ENCODE measurements at regions not wholly inside any gene's neighbourhood (a gene's known extent, or its start where the extent isn't known, plus 50 kb on each side); places are given as distances from the start of the nearest gene placed in this dataset.

DNA sequence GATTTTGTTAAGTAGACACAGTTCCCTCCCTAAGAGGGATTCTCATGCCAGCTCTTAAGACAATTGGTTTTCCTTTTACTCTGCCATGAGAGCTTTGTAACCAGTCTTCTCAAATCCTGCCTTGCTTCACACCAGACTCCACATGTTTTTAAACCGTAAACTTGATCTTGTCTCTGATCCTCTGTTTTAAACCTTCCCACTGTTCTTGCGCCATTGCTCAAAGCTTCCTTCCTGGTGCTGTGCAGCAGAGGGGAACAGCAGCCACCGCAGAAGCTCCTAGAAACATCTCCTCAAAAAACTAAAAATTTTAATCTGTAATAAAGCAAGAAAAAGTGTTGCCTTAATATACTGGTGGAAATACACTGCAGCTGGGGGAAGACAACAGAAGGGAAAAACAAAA, 154.5 kb upstream of the SATB1 start:
- Histone ChIP-seq H4K8ac (ENCODE audit: low read depth, low read length) (no peak overlapping the region), H3K18ac (ENCODE audit: low read length) (no peak overlapping the region), H3K9me3 (replicated peaks in 1 of 2; ENCODE audit: control insufficient read depth in 2 of 2, insufficient read depth in 1 of 2, low read depth in 1 of 2, low read length in 2 of 2) (no peaks in the 10 kb centered on the region), H3K4me1 (ENCODE audit: control insufficient read depth in 2 of 2, insufficient read depth in 1 of 2, low read depth in 1 of 2, low read length in 2 of 2) (no peaks in the 10 kb centered on the region), H3K27ac (replicated peaks; ENCODE audit: low read length) (no peak overlapping the region), H2BK12ac (ENCODE audit: low read length) (no peak overlapping the region), H3K9ac (ENCODE audit: low read depth, low read length, poor library complexity) (no peak overlapping the region), H2AK5ac (ENCODE audit: low read depth, low read length) (no peak overlapping the region), H2BK120ac (ENCODE audit: low read depth, low read length) (no peak overlapping the region), H4K91ac (ENCODE audit: low read depth, low read length, poor library complexity) (no peak overlapping the region), H3K79me1 (ENCODE audit: low read depth, low read length) (no peaks in the 10 kb centered on the region), H3K4ac (ENCODE audit: low read length) (no peak overlapping the region), H2AFZ (ENCODE audit: low read length) (no peak overlapping the region), H3K4me2 (ENCODE audit: insufficient read depth, low read length, poor library complexity, severe bottlenecking) (no peak overlapping the region), H3K14ac (ENCODE audit: low read length) (no peak overlapping the region), H2BK5ac (ENCODE audit: low read length) (no peak overlapping the region), H3K36me3 (replicated peaks in 1 of 2; ENCODE audit: control insufficient read depth in 2 of 2, insufficient read depth in 2 of 2, low read length in 2 of 2) (no peaks in the 10 kb centered on the region), H3K23ac (ENCODE audit: low read depth, low read length, poor library complexity) (no peak overlapping the region), H2BK15ac (ENCODE audit: low read length) (no peak overlapping the region), H3K4me3 (ENCODE audit: low read length in 2 of 2) (no peak overlapping the region), H3K27me3 (ENCODE audit: control insufficient read depth in 3 of 3, insufficient read depth in 3 of 3, low read depth in 1 of 3, low read length in 3 of 3) (no peaks in the 10 kb centered on the region)
- no CpG with 5 or more reads among the region's 3 CpGs for WGBS, 2 donors (ENCODE audit: extremely low coverage in 2 of 2, insufficient read length in 2 of 2, insufficient replicate concordance in 1 of 2)
- no peak for DNase-seq (ENCODE audit: low spot score)

DNA sequence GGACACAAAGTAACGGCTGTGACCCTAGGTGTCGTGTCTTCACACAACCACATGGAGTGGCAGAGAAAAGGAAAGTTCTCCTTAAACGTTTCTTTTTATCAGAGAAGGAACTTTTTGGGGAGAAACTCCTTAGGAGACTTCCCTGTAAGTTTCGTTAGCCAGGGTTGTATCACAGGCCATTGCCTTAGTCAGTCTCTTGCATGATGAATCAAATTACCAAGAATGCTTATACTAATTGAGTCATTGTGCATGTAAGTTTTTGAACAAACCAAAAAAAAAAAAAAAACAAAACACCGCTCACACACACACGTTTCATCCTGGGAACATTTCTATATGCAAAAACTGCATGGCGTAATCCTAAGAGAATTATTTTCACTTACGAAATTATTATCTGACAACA, 150.4 kb upstream of the SATB1 start:
- Histone ChIP-seq H2BK120ac (ENCODE audit: low read depth, low read length) (no peak overlapping the region), H3K36me3 (replicated peaks in 1 of 2; ENCODE audit: control insufficient read depth in 2 of 2, insufficient read depth in 2 of 2, low read length in 2 of 2) (no peaks in the 10 kb centered on the region), H3K14ac (ENCODE audit: low read length) (no peak overlapping the region), H4K8ac (ENCODE audit: low read depth, low read length) (no peak overlapping the region), H3K27ac (replicated peaks; ENCODE audit: low read length) (no peak overlapping the region), H3K4me2 (ENCODE audit: insufficient read depth, low read length, poor library complexity, severe bottlenecking) (no peak overlapping the region), H3K79me1 (ENCODE audit: low read depth, low read length) (no peaks in the 10 kb centered on the region), H2AFZ (ENCODE audit: low read length) (no peak overlapping the region), H2BK15ac (ENCODE audit: low read length) (no peak overlapping the region), H4K91ac (ENCODE audit: low read depth, low read length, poor library complexity) (no peak overlapping the region), H2BK5ac (ENCODE audit: low read length) (no peak overlapping the region), H2AK5ac (ENCODE audit: low read depth, low read length) (no peak overlapping the region), H3K4me1 (ENCODE audit: control insufficient read depth in 2 of 2, insufficient read depth in 1 of 2, low read depth in 1 of 2, low read length in 2 of 2) (no peaks in the 10 kb centered on the region), H2BK12ac (ENCODE audit: low read length) (no peak overlapping the region), H3K9me3 (replicated peaks in 1 of 2; ENCODE audit: control insufficient read depth in 2 of 2, insufficient read depth in 1 of 2, low read depth in 1 of 2, low read length in 2 of 2) (no peaks in the 10 kb centered on the region), H3K18ac (ENCODE audit: low read length) (no peak overlapping the region), H3K27me3 (ENCODE audit: control insufficient read depth in 3 of 3, insufficient read depth in 3 of 3, low read depth in 1 of 3, low read length in 3 of 3) (no peaks in the 10 kb centered on the region), H3K9ac (ENCODE audit: low read depth, low read length, poor library complexity) (no peak overlapping the region), H3K4ac (ENCODE audit: low read length) (no peak overlapping the region), H3K4me3 (ENCODE audit: low read length in 2 of 2) (no peak overlapping the region), H3K23ac (ENCODE audit: low read depth, low read length, poor library complexity) (no peak overlapping the region)
- no peak for DNase-seq (ENCODE audit: low spot score)
- WGBS, 2 donors (ENCODE audit: extremely low coverage in 2 of 2, insufficient read length in 2 of 2, insufficient replicate concordance in 1 of 2): no CpG with 5 or more reads among the region's 8 CpGs

DNA sequence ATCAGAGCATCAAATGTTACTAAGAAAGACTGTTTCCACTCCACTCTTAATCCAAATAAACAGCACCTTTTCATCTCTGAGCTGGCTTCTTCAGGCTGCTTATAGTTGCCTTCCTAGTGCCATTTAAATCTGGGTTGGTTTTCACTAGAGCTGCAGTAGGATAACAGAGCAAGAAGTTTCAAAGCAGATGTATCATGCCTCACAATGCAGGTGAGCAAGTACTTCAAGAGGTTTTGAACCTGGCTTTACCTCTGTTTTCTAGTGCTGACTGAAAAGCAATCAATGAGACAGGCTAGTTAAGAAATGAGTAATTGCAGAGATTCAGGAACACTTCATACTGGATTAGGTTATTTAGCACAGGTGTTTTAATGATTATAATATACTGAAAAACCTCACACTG, 147.7 kb upstream of the SATB1 start:
- Histone ChIP-seq H2BK120ac (ENCODE audit: low read depth, low read length) (no peak overlapping the region), H3K4ac (ENCODE audit: low read length) (no peak overlapping the region), H2AK5ac (ENCODE audit: low read depth, low read length) (no peak overlapping the region), H3K9ac (ENCODE audit: low read depth, low read length, poor library complexity) (no peak overlapping the region), H3K79me1 (ENCODE audit: low read depth, low read length) (no peaks in the 10 kb centered on the region), H3K18ac (ENCODE audit: low read length) (no peak overlapping the region), H3K23ac (ENCODE audit: low read depth, low read length, poor library complexity) (no peak overlapping the region), H3K36me3 (replicated peaks in 1 of 2; ENCODE audit: control insufficient read depth in 2 of 2, insufficient read depth in 2 of 2, low read length in 2 of 2) (no peaks in the 10 kb centered on the region), H3K4me3 (ENCODE audit: low read length in 2 of 2) (no peak overlapping the region), H4K8ac (ENCODE audit: low read depth, low read length) (no peak overlapping the region), H2AFZ (ENCODE audit: low read length) (no peak overlapping the region), H3K27me3 (ENCODE audit: control insufficient read depth in 3 of 3, insufficient read depth in 3 of 3, low read depth in 1 of 3, low read length in 3 of 3) (no peaks in the 10 kb centered on the region), H2BK12ac (ENCODE audit: low read length) (no peak overlapping the region), H2BK15ac (ENCODE audit: low read length) (no peak overlapping the region), H3K14ac (ENCODE audit: low read length) (no peak overlapping the region), H3K9me3 (replicated peaks in 1 of 2; ENCODE audit: control insufficient read depth in 2 of 2, insufficient read depth in 1 of 2, low read depth in 1 of 2, low read length in 2 of 2) (no peaks in the 10 kb centered on the region), H2BK5ac (ENCODE audit: low read length) (no peak overlapping the region), H3K27ac (replicated peaks; ENCODE audit: low read length) (no peak overlapping the region), H3K4me2 (ENCODE audit: insufficient read depth, low read length, poor library complexity, severe bottlenecking) (no peak overlapping the region), H4K91ac (ENCODE audit: low read depth, low read length, poor library complexity) (no peak overlapping the region), H3K4me1 (ENCODE audit: control insufficient read depth in 2 of 2, insufficient read depth in 1 of 2, low read depth in 1 of 2, low read length in 2 of 2) (no peaks in the 10 kb centered on the region)
- no peak for DNase-seq (ENCODE audit: low spot score)

DNA sequence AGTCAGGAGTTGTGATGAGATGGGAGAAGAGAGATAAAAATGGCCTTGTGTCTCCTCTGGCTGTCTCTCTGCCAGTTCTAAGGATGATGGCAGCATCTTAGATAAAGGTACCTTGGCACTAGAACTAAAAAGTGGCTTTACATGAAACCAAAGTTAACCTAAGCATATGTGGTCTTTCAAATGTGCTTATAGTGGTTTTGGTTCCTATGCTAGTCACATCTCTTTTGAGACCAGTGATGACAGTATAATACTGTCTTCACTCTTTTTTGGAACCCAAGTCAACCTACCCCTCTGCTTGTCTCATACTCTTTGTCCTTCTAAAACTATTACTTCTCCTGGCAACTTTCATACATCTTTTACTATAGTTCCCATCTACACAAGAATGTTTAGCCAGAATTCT, 142.2 kb upstream of the SATB1 start:
- Histone ChIP-seq H3K9me3 (replicated peaks in 1 of 2; ENCODE audit: control insufficient read depth in 2 of 2, insufficient read depth in 1 of 2, low read depth in 1 of 2, low read length in 2 of 2) (no peaks in the 10 kb centered on the region), H3K27me3 (ENCODE audit: control insufficient read depth in 3 of 3, insufficient read depth in 3 of 3, low read depth in 1 of 3, low read length in 3 of 3) (no peaks in the 10 kb centered on the region), H3K18ac (ENCODE audit: low read length) (no peak overlapping the region), H2AFZ (ENCODE audit: low read length) (no peak overlapping the region), H2BK12ac (ENCODE audit: low read length) (no peak overlapping the region), H3K4me2 (ENCODE audit: insufficient read depth, low read length, poor library complexity, severe bottlenecking) (no peak overlapping the region), H3K36me3 (replicated peaks in 1 of 2; ENCODE audit: control insufficient read depth in 2 of 2, insufficient read depth in 2 of 2, low read length in 2 of 2) (no peaks in the 10 kb centered on the region), H3K27ac (replicated peaks; ENCODE audit: low read length) (no peak overlapping the region), H4K8ac (ENCODE audit: low read depth, low read length) (no peak overlapping the region), H4K91ac (ENCODE audit: low read depth, low read length, poor library complexity) (no peak overlapping the region), H3K14ac (ENCODE audit: low read length) (no peak overlapping the region), H3K9ac (ENCODE audit: low read depth, low read length, poor library complexity) (no peak overlapping the region), H2BK120ac (ENCODE audit: low read depth, low read length) (no peak overlapping the region), H3K4me1 (ENCODE audit: control insufficient read depth in 2 of 2, insufficient read depth in 1 of 2, low read depth in 1 of 2, low read length in 2 of 2) (no peaks in the 10 kb centered on the region), H3K4ac (ENCODE audit: low read length) (no peak overlapping the region), H3K4me3 (ENCODE audit: low read length in 2 of 2) (no peak overlapping the region), H2BK15ac (ENCODE audit: low read length) (no peak overlapping the region), H2BK5ac (ENCODE audit: low read length) (no peak overlapping the region), H2AK5ac (ENCODE audit: low read depth, low read length) (no peak overlapping the region), H3K23ac (ENCODE audit: low read depth, low read length, poor library complexity) (no peak overlapping the region), H3K79me1 (ENCODE audit: low read depth, low read length) (no peaks in the 10 kb centered on the region)
- DNase-seq (ENCODE audit: low spot score): no peak

Data from neuronal stem cell (in vitro differentiated cells).